Dedifferentiated amniotic fluid mesenchymal stem cell (primary cell): ENCODE measurements at regions not wholly inside any gene's neighbourhood (a gene's known extent, or its start where the extent isn't known, plus 50 kb on each side); places are given as distances from the start of the nearest gene placed in this dataset.
A peak's percentile ranks its signal among the peaks of the same experiment; 100 is the strongest.
"Not testable (repeated sequence)": the region's sequence is repeated elsewhere in the genome, so short reads cannot be mapped to it uniquely, and the experiment has no call there.

Experiments used
- DNase-seq: peaks from one replicate; pipeline ENCODE4 v3.0.0-alpha.2; 2016; ENCODE audit errors: extremely low spot score

DNA sequence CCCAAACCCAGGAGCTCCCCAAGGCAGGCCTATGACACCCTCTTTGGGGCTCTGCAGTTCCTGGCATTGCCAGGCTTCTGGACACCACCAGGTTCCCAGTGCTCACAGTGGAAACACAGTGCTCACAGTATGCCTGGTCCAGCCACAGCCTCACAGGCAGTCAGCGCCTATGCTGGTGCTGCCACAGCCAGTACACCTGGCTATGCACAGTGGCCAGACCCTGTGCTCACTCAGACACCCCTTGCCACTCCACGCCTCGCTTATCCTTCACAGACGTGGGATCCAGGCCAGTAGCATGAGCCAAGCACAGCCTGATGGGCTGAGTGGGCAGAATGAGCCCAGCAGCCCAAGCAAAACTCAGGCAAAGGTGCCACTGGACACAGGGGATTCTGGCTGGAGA is 579.2 kb upstream of the ADGRL2 start:
- DNase-seq, result no peak

DNA sequence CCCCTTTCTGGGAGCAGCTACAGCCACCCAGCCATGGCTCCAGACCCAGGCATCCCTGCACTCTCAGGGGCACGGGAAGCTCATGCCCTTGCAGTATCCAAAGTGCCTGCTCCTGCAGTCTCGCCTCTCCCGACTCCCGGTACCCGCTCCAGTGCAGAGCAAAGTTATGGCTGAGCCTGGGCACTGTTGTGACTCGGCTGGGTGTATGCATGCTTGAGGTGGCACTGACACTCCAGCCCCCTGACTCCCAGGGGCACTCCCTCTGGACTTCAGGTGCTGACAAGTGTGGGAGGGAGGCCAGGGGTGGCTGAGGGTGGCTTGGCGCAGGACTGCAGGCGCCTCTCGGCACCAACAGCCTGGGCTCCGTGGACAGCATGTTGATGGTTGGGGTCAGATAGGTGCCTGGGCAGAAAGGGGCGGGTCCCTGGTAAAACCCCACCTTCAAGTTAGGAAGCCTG is 580.1 kb upstream of the ADGRL2 start:
- DNase-seq, result no peak

DNA sequence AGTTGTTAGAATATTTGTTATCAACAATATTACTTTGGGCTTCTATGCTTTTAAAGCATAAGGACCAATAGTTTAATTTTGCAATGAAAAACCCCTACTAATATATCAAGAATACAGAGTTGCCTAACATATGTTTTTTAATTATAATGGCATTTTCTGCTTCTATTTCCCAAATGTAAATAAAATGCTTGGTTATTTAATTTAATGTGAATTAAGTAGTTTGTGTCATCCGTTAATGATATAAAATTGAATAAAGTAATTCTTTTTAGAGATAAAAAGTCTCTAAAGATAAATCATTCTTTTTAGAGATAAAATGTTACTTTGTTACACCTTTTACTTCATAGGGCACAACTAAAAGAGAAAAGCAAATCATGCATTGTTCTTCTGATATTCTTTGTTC is 583.7 kb upstream of the ADGRL2 start:
- no peak for DNase-seq

DNA sequence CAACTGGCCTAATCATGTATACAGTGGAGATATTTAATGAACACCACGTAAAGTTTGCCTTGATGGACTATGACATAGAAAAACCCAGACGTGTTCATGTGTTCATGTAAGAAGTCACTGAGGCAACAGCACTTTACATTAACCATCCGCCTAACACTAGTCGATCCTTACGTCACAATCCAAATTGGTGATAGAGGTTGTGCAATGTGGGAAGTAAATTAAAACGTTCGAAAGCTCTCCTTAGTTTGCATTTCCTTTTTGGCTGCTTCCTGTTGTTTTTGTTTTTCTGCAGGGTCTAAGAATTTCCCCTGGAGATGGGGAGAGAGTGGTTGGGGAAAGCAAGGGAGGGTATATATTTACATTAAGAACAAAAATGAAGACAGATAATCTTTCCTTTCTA is 587.5 kb upstream of the ADGRL2 start:
- no peak for DNase-seq

DNA sequence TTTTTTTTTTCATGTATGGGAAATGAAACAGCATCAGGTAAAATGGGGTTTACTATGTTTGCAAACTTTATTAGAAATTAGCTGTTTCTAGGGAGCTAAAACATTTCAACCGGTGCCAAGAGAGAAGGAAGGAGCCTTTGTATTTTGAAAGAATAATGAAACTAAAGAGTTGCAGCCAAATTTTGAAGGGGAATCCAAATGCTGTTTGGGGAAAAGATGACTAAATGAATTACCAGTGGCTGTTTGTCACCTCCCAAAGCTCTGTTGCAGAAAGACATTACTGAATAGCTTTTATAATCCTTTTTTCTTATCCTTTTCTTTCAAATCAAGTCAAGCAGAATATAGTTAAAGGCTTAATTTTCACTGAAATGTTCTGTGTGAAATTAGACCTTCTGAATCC is 591.3 kb upstream of the ADGRL2 start:
- DNase-seq, result no peak

DNA sequence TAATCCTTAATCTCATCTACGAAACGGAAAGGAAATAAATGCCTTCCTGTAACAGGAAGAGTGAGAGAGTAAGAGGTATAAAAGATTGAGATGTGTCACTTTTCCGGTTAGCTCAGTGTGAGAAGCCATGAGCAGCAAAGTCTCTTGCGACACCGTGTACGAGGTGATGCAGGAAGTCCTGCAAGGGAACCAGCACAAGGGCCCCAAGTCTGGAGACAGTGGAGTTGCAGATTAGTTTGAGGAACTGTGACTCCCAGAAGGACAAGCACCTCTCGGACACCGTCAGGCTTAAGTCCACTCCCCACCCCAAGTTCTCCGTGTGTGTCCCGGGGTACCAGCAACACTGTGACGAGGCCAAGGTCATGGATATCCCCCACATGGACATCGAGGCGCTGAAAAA is 592.3 kb upstream of the ADGRL2 start:
- no peak for DNase-seq

DNA sequence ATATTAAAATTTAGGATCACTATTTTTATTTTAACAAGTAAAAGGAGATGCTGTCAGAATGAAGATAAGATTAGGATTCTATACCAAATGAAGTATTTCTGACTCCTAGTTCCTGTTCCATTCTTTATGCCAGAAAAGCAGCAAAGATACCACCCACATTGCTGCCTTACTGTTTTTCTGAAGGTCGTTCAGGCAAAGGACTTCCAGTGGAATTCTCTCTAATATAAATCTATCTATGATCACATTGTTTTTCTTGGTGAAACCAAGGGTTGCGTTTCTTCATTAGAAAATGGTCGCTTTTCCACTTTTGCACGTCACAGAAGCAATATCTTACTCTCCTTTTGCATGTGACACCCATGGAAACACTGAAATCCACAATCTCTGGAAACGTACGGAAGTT is 594.8 kb upstream of the ADGRL2 start:
- DNase-seq, result no peak

DNA sequence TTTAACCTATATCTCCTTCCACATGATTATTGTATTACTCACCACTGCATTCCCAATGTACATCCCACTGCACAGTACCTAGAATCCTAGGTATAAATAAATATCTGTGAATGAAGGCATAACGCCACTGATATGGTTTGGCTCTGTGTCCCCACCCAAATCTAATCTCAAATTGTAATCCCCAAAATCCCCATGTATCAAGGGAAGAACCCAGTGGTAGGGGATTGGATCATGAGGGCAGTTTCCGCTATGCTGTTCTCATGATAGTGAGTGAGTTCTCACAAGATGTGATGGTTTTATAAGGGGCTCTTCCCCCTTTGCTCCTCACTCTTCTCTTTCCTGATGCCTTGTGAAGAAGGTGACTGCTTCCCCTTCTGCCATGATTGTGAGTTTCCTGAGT is 599.0 kb upstream of the ADGRL2 start:
- no peak for DNase-seq

DNA sequence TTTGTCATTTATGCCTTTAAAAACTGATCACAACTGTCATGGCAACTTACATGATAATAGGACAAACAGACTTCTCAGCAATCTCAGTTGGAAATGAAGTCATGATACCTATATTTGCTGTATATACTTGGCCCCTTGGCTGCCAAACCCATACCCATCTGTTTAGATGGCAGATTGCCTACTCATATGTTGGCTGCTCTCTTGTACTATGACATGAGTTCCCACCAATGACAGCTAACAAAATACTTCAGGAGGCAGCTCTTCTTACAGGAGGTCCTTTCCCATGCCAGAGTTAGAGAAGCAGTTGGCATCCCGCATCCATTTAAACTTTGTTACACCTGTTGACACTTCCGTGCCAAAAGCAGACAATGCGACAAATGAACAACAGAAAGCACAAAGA is 603.1 kb upstream of the ADGRL2 start:
- DNase-seq, result no peak

DNA sequence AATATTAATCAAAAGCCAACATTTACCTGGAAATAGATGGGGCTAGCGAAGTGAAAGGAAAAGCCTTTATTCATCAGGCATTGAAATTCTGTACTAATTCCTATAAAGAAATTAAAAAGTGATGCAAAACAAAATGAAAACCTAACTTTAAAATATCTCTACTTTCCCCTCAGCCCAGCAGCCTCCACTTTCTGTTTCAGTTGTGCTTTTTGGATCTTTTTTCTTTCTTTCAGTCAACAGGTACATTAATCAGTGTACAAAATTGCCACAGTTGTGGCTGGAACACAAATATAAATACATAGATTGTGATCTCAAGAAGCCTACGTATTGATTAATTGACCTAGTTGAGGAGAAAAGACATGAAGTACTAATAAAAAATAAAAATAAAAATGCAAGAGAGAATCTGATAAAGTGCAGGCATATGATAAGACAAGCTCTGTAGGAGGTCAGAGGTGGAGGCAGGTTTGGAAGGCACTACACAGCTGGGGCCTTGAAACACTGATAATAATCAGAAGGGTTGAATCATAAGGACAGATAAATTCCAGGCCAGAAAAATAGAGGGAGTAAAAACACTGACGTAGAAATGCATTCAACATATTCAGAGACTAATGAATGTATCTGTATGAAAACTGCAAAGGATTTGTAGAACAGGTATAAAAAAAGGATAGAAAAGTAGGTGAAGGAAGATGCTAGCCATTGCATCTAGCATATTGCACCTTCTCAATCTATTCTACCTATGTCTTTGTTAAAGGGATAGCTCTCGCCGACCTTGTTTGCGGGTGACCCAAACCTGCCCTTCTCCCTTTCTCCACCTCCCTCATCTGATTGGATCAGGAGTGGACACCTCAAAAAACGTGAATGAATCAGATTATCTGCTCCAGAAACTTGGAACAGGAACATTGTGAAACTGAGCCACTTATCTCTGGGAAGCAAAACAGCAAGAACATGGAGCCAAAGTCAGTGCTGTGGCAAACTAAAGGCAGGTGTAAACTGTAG is 607.8 kb upstream of the ADGRL2 start:
- no peak for DNase-seq

DNA sequence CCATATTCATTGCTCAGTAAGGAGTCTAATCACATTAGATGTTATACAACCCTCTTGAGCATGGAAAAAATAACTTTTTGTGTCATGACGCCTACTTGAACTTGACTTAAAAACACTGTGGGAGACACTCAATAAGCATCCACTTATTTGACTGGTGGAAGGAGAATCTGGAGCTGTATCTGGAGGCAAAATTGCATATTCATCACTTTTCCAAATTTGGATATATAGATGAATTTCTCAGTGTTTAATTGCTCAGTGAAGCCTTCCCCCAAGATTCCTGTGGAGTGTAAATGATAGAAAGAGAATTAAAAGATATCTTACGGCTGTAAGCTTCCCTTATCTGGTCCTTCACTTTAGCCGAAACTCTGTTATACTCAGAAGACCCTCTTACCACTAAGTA is 610.7 kb upstream of the ADGRL2 start:
- no peak for DNase-seq

DNA sequence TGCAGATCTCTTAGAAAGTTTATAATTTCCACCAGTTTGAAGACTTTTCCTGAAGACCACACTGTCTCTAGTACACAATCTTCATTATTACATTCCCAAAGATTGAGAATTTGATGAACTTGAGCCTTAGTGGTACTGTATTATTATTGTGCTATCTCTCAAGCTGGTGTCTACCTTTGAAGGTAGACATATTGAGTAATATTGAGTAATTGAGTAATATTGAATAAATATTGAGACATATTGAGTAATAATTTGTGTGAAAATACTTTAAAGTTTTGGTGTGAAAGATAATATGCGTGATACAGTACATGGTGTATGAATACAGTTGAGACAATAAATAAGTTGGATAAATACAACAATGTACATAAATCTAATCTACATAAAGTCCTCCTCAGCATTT is 613.1 kb upstream of the ADGRL2 start:
- no peak for DNase-seq

DNA sequence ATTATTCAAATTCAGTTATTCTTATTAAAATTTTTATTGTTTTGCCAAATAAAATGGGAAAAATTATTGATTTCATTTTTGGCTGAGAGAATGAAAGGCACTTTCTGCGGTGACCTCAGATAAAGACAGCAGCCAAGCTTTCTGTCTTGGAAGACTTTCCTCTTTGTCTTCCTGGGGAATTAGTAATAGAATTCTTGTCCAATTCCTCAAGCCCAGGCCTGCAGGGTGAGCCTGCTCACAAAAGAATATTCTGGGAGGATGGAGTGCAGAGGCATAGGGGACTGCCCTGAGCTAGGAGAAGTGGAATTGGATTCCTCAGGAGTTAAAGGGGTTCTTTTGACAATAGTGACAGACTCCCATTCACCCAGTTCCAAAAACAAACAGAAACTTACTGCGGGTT is 614.5 kb upstream of the ADGRL2 start:
- no peak for DNase-seq

DNA sequence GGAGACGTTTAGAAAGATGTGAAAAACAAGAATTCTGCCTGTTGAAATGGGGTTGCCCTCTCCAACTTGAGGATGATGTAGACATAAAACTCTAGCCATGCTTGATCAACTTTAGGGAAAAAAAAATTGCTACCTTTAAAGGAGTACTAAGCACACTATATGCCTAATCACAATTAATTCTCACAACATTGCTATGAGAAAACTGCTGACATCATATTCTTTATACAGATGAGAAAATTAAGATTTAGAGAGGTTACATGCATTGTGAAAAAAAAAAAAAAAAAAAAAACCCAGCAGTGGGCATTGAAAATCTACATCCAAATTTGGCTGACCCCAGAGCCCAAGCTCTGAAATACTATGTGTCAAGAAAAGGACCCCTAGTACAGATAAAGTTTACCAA is 617.2 kb upstream of the ADGRL2 start:
- no peak for DNase-seq

DNA sequence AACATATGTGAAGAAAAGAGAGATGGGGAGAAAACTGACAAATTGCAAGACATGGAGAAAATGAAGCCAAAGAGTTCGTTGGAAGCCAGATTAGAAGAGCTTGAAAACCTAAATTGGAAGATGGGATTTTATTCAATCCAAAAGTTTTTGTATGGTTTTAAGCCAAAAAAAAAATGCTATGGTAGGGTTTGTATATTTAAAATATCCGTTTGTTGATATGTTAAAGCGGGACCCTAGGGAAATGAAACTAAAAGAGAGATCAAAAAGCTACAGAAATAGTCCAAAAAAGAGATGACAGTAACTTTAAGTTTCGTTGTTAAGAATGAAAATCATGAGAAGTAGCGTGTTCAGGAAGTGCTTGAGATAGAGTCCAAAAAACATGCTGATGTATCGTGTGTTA is 617.7 kb upstream of the ADGRL2 start:
- DNase-seq, result no peak

DNA sequence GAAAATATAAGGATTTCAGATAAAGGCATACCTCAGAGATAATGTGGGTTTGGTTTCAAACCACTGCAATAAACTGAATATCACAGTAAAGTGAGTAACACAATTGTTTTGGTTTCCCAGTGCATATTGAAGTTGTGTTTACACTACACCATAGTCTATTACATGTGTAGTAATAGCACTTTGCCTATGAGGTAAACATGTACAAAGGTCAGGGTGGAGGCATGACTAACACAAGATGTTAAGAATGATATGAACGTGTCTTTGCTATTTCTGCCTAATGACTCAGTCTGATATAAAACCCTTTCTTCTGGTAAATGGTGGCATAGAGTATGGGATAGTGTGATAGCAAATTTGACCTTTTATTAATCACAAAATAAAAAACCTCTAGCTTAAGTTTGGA is 621.5 kb upstream of the ADGRL2 start:
- DNase-seq, result peak; percentile 58

DNA sequence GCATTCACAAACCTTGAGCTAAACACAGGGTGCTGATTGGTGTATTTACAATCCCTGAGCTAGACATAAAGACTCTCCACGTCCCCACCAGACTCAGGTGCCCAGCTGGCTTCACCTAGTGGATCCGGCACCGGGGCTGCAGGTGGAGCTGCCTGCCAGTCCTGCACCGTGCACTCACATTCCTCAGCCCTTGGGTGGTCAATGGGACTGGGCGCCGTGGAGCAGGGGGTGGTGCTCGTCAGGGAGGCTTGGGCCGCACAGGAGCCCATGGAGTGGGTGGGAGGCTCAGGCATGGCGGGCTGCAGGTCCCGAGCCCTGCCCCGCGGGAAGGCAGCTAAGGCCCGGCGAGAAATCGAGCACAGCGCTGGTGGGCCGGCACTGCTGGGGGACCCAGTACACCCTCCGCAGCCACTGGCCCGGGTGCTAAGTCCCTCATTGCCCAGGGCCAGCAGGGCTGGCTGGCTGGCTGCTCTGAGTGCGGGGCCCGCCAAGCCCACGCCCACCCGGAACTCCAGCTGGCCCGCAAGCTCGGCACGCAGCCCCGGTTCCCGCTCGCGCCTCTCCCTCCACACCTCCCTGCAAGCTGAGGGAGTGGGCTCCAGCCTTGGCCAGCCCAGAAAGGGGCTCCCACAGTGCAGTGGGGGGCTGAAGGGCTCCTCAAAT is 622.2 kb upstream of the ADGRL2 start:
- not testable (repeated sequence) for DNase-seq

DNA sequence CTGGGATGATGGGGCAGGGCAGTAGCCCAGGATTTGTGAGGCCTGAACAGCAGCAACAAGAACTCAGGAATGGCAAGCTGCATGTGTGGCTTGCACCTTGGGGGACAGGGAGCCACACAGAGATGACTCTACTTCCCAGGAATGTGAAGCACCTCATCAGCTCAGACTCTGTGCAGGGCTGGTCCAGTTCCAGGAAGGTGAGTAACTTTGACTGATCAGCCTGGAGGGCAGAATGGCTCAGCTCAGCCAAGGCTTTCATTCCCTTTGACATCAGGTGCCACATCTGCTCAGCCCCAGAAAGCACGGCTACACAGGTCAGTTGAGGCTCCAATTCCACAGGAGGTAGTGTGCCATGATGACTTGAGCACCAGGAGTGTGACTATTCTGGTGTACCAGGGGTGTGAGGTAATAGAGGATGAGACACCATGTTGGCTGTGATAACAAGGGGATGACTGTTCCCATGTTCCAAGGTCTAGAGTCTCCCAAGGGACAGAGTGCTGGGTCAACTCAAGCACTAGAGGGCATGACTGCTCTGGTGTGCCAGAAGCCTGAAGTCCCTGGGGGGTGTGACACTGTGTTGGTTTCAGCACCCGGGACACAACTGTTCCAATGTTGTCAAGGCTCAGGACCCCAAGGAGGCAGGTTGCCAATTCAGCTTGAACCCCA is 625.8 kb upstream of the ADGRL2 start:
- no peak for DNase-seq

DNA sequence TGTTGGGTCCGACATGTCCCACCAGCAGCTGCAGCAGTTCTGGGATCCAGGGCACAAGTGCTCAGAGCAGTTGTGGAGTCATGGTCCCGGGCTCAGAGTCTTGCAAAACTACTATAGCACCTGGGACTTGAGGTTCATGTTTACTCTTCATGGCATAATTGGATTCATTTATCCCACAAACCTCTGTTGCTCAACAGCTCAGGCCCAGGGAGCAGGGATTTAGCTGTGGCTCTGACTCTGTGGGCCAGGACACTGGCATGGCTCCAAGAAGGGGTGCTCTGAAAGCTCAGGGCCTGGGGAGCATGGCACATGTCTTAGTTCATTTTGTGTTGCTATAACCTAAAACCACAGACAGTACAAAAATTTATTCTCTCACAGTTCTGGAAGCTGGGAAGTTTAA is 626.7 kb upstream of the ADGRL2 start:
- DNase-seq, result no peak

DNA sequence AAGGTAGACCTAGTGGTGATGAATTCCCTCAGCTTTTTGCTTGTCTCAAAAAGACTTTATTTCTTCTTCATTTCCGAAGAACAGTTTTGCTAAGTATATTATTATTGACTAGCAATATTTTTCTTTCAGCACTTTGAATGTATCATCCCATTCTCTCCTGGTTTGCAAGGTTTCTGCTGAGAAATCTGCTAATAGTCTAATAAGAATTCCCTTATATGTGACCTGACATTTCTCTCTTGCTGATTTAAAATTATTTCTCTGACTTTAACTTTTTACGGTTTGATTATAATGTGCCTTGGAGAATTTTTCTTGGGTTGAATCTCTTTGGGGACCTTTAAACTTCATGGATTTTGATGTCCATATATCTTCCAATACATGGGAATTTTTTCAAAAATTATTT is 628.3 kb upstream of the ADGRL2 start:
- no peak for DNase-seq

DNA sequence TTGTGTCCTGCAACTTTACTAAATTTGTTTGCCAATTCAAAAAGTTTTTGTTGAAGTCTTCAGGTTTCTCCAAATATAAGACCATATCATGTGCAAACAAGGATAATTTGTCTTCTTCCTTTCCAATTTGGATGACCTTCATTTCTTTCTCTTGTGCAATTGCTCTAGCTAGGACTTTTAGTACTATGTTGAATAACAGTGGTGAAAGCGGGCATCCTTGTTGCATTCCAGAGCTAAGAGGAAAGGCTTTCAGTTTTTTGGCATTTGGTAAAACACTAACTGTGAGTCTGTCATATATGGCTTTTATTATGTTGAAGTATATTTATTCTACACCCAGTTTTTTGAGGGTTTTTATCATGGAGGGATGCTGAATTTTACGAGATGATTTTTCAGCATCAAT is 630.0 kb upstream of the ADGRL2 start:
- no peak for DNase-seq

DNA sequence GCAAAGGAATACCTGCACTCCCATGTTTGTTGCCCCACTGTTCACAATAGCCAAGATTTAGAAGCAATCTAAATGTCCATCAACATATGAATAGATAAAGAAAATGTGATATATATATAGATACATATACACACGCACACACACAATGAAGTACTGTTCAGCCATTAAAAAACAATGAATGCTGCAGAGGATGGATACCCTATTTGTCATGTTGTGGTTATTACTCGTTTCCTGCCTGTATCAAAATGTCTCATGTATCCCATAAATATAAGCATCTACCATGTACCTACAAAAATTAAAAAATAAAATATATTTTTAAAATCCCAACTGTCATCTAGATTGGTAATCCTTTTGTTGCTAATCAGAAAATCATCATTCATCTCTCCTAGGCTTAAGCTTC is 634.8 kb upstream of the ADGRL2 start:
- DNase-seq, result no peak

DNA sequence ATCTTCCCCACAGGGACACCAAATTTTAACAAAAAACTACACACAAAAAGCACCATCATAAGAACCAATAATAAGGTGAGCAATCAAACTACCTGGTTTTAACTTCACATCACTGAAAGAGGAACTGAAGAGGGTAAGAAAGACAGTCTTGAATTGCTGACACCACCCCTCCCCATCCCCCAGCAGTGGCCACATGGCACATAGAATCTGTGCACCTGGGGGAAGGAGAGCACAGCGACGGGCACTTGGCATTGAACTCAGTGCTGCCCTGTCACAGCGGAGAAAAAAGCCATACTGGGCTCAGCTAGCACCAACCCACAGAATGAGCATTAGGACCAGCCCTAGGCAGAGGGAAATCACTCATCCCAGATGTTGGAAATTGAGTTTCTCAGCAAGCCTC is 640.0 kb upstream of the ADGRL2 start:
- no peak for DNase-seq
